ENCODE measurements at regions not wholly inside any gene's neighbourhood (a gene's known extent, or its start where the extent isn't known, plus 50 kb on each side); places are given as distances from the start of the nearest gene placed in this dataset.

DNA sequence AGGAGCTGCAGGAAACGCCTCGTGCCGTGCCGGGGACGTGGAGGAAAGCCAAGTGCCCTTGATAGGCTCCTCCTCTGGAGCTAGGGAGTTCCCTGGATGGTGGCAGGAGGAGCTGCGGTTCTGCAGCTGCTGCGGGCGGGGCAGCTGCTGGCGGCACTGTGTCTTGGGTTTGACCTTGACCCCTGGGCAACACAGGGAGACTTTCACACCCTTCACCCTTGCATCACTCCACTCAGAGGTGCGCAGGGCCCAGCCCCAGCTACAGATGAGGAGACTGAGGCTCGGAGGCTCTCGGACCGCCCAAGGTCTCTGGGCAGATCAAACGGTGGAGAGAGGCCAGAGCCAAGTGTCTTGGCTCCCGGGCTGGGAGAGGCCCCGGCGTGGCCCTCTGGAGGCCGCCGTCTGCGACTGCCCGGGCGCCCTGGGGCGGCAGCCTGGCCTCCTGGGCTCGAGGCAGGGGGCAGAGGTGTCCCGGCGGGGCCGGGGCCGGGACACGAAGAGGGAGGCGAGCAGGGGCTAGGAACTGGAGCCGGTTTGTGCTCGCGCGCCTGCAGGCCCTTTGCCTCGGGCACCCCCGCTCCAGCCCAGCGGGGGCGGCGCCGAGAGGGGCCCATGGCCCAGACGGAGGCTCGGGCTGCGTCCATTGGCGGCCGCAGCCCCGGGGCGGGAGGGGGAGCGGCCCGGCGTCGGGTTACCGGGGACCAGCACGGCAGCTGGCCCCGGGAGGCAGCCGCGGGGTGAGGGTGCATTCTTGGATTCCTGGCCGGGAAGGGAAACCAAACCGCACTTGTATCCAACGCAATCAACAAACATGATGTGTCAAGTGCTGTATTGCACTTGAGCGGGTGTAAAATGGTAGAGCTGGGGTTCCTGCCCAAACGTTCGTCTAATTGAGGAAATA is 129.6 kb upstream of the SLC1A4 start:
- no peak for DNase-seq

DNA sequence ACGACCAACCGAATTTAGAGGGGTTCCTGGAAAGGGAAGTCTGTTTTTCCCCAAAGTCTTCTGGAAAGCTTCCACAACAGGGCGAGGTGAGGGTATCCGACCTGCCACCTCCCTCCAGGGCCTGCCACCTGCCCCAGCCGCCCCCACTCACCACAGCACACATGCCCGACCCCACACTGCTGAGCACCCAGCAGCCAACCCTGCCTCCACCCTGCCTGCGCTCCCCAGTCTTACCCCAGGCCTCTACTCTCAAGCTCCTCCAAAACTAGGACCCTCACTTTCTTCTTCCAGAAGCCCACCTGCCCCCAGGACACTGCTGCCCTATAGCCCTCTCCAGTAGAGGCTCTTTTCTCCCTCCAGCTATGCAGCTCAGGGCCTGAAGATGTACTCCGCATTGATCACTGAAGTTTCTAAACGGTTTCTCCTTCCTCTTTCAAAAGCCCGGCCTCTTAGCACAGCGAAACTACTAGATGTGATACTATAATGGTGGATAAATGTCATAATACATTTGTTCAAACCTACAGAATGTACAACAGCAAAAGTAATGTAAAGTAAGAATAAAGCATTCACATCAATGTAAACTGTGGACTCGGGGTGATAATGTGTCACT is 128.8 kb upstream of the SLC1A4 start:
- DNase-seq = no peak

DNA sequence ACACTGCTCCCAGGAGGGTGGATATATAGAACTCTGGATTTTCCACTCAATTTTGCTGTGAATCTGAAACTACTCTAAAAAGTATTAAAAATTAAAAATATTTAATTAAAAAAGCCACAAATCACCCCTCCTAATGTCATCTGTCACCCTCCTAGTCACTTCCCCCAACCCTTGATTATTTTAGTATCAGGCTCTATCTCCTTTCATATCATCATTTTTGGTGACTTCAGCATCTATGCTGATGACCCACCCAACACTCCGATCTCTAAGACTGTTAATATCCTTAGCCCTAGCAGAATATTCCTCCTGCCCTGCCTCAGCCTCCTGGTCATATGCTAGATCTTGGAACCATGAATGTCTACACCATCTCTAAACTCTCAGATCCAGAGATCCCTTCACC is 128.3 kb upstream of the SLC1A4 start:
- no peak for DNase-seq

DNA sequence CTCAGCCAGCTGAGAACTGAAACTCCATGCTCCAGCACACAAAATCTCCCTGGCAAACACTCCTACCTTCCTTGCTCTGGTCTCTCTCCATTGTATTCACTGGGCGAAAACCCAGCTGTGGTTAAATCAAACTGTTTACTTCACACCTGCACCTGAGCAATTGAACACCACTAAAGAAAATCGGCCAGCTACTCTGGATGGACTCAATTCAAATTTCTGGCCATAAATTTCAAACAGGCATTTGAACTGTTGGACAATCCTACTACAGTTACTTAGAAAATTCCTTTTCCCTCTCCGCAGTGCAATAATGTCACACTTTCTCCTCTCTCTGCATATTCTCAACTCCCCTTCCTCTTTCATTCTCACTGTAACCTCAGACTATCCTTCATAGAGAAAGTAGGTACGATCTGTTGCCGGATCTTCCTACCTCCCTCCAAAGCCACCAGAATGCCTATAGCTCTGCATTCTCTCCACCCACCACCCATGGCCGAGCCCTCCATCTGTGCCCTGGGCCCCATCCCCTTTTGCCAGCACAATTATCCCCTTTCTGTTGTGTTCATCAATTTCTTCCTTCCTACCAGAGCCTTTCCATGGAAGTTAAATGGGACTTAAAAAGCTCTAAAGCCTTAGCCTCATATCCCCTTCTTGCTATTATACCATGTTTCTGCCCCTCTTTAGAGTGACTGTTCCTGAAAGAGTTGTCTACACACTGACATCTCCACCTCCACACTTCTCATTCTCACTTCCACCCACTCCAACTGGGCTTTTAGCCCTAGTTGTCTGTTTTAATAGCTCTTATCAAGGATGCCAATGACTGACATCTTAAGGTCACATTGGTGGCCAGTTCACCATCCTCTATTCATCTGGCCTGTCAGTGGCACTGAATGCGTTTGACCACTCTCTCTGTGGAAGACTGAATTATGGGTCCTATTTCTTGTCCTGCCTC is 127.5 kb upstream of the SLC1A4 start:
- DNase-seq = no peak

DNA sequence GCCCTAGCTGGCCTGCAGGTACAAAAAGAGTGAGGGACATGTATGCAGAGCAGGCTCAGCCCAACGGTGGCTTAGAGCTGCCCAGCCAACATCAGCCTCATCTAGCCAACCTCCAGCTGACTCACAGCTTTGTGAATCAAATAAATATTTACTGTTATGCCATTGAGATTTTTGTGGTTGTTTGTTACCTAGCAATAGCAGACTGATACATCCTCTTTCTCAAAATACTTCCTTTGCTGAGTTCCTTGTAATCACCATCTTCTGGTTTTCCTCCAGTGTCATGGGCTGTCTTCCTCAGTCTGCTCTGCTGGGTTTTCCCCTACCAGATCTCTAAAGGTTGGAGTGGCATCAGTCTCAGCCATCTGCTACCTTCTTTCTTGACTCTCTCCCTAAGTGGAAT is 126.6 kb upstream of the SLC1A4 start:
- no peak for DNase-seq

DNA sequence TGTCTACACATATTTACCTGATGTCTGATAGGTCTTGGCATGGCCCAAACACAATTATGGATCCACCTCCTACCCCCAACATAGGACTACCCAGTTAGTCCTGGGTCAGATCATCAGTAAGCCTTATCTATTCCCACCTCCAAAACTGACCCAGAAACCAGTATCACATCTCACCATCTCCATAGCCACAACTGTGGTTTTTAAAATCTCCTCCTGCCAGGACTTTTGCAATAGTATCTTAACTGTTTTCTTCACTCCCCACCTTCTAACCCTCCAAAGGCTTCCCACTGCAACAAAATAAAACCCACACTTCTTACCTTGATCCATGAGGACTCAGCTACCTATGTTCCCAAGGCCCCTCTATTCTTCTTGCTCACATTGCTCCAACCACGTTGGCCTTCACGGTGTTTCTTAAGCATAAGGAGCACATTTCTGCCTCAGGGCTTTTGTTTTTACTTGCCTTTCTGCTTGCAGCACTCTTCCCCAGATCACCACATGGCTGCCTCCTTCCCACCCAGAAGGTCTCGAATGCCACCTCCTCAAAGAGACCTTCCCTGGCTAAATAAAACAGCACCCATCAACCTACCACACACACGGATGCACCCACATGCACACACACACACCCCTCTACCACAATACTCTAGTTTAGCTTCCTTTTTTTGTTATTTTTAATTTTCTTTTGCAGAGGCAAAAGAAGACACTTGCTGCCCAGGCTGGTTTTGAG is 125.9 kb upstream of the SLC1A4 start:
- DNase-seq = no peak

DNA sequence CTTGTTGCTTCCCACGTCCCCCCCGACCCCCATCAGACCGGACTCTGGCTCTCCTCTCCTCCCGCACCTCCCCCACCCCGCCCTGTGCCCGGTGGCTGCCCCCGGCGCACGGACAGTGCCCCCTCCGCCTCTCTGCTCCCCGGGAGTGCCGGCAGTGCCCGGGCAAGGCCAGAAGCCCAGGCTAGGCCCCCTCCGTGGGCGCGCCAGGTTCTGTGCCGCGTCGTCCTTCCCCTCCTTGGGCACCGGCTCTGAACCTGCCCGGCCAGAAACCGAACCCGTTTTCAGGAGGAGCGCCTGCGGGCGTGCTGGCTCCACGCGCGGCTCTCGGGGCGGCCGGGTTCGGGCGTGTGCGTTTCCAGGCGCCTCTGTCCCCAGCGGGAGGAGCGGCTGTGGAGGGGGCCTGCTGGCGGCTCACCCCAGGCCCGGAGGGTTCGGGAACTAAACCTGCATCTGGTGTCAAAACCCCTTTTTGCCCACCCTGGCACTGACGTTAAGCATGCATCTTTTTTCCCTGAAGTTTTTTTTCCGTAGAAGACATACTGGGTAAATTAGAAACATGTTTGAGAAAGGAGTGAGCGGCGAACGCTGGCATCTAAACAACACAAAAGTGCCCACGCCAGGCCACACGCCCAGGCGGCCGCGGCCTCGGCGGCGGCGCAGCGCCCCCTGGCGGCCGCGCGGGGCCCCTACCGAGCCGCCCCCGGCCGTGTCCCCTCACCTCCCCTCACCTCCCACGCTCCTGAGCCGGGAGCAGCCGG is 123.9 kb upstream of the SLC1A4 start:
- DNase-seq = peak; percentile 11

DNA sequence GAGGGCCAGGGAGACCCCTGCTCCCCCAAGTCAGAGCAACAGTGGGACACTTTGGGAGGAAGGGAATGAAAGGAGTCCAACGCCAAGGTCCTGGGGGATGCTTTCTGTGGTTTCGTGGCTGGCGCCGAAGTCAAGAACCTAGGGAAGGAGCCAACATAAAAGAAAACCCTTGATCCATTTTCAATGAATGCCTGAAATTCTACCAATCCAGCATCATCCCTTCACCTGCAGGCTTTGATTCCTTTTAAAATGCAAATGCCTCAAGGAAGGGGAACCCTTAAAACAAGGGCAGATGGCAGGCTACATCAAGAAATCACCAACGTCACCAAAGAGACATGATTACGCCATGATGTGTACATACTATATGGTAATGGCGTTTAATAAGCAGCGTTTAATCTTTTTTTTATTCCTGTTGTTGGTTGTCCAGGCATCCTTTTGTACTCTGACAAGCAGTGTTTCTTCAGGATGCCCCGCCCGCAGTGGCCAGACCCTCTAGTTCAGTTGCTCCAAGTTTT is 123.3 kb upstream of the SLC1A4 start:
- DNase-seq = no peak

DNA sequence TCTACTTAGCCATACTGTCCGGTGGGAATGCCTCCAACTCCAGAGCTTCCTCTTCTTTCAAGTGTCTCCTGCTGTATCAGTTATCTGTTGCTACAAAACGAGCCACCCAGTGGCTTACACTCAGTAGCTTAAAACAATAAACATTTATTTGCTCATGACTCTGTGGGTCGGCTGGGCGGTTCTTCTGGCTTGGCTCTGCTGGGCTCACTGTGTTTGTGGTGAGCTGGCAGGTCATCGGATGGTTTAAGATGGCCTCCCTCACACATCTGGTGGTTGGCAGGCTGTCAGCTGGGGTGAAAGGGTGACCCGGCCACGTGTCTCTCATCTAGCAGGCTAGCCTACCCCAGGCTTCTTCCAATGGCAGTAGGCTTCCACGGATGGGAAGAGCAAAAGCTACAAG is 122.4 kb upstream of the SLC1A4 start:
- peak; percentile 84 for DNase-seq

DNA sequence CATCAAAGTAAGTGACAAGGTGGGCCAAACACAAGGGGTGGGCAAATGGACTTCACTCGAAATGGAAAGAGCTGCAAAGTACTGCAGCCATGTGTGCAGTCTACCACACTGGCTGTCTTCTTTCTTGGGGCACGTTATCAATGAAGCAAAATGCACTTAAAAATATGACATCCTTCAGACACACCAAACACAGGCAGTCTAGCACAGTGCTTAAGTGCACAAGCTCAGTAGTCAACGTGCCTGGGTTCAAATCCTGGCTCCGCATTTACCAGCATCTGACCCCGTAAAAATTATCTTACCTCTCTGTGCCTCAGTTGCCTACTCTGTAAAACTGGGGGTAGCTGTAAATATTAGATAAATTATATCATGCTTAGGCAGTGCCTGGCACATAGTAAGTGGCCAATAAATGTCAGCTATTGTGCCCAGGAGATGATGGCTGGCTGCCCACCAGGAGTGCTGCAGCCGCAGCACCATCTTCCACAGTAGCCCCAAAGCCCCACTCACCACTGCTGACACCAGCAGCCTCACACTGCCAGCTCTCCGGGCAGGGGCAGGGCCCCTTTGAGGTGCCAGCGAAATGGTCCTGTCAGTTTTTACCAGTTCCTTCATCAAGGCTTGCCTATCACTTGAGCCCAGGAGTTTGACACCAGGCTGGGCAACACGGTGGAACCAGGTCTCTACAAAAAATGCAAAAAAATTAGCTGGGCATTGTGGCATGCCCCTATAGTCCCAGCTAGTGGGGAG is 121.8 kb upstream of the SLC1A4 start:
- no peak for DNase-seq

DNA sequence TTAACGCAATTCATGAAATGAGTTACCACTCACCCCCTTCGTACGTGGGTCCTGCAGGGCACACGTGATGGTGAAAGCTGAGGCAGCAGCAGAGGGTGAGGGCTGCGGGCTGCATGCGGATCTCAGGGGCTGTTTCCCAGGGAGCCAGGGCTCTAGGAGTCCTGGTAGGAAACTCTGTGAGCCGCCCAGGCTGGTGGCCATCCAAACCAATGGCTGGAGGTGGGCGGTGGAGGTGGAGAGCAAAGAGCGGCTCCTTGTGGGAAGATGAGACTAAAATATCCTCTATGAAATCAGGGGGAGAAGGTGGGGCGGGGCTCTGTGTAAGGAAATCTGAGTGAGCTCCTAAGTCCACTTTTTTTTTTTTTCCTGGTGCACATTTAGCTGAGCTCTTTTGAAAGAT is 120.1 kb upstream of the SLC1A4 start:
- DNase-seq = no peak

DNA sequence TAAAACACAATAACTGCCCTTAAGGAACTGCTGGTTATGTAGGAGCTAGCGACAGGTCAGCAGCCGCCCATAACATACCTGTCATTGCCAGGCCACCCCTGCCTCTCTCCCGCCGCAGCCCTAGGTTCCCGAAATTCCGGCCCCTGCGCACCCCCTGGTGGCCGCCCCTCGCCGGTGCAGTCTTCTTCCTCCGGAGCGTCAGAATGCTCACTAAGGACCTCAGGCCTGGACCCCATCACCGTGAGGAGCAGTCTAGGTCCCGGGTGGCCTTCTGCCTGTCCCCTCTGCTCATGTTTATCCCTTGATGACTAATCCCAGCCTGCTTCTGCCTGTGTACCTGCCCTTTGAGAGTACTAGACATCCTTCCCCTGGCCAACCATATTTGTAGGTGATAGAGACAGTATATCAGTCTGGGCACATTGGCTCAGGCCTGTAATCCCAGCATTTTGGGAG is 115.7 kb upstream of the SLC1A4 start:
- DNase-seq = peak; percentile 53

DNA sequence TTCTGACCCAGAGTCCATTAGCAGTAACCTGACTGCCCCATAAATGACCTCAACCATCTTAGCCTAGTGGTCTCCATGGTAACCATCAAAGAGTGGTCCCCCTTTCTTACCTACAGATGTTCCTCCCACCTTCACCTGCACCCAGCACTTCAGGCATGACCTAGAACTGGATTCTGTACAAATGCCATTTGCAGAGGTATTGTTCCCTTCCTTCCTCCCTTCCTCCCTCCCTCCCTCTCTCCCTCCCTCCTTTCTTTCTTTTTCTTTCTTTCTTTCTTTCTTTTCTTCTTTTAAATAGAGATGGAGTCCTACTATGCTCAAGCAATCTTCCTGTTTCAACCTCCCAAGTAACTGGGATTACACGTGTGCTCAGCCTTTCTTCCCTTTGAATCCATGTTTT is 114.6 kb upstream of the SLC1A4 start:
- no peak for DNase-seq

DNA sequence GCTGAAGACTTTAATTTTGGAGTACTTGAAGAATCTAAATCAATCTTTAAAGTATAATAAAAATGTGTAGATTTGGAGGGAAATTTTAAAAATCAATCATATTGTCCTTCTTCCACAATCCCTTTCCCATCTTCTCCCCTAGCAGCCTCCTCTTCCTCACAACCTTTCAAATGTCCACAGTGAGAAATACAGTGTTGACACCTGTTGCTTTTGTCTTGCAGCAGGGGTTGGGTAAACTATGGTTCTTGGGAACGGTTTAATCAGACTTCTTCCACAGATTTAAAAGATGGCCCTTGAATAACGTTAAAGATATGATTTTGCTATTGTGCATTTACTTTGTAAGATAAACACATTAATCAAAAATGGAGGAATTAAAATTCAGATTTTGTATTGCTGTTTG is 113.8 kb upstream of the SLC1A4 start:
- DNase-seq = no peak

DNA sequence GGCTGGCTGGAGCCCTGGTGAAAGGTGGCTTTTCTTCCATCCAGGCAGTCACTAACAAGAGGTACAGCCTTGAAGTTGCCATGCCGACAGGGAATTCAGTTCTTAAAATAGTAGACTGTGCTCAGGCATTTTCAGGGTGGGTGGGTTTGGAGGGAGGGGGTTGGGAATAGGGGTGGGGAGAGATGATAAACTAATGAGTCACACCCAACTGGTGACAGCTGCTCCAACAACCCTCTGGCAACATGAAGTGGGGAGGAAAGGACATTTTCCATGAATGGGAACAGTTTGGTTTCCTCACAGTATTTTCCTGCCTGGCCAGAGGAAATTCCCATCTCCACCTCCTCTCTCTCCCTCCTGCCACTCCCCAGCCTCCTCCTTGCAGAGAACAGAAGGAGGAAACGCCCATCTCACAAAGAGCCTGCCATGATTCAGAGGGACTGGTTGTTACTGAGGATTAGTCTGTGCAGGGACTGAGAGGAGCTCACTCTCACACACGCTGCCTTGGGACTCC is 113.0 kb upstream of the SLC1A4 start:
- DNase-seq = peak; percentile 59

DNA sequence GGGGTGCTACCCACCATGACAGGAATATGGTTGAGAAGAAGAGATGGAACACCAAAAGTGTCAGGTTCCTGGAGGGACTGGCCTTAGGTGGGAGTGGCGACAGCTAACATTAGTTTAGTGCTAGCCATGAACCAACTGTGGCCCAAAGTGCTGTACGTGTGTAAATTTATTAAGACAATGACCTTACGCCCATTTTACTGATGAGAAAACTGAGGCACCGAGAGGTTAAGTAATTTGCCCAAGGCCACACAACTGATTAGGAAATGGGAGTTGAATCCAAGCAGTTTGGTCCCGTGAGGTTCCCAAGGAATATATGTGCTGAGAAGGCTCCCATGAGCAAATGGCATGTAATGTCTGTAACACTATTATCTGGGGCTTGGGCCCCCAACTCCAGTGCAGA is 109.5 kb upstream of the SLC1A4 start:
- DNase-seq = no peak

DNA sequence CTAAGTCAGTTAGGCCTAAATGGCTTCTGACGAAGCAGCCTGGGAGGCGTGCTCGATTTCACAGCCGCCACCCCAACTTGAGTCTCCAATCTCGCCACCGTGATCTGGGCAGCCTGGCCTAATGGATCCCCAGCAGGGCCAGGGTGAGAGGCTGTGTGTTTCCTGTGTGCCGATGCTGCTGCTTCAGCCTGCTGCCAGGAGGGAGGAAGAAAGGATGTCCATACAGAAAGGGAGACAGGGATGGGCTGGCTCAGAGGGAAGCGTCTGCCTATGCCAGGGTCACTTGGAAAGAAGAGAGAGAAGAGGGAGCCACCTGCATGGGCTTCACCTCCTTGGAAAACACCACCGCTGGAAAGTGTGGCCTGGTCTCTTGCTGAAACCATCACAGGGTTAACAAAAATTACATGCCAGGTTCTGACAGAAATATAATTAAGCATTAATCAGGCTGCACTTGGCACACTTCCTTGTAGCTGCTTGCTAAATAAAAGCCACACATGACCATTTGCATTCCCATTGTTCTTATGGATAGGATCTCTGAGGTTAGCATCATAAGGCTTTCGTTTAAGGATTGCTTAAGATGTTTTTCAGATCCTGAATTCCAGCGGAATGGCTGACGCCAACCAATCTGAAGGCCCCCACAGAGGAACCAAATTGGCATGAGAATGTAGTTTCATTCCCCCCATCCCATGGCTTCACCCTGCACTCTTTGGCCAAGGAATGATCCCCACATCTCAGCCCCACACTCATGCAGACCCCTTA is 108.8 kb upstream of the SLC1A4 start:
- no peak for DNase-seq

DNA sequence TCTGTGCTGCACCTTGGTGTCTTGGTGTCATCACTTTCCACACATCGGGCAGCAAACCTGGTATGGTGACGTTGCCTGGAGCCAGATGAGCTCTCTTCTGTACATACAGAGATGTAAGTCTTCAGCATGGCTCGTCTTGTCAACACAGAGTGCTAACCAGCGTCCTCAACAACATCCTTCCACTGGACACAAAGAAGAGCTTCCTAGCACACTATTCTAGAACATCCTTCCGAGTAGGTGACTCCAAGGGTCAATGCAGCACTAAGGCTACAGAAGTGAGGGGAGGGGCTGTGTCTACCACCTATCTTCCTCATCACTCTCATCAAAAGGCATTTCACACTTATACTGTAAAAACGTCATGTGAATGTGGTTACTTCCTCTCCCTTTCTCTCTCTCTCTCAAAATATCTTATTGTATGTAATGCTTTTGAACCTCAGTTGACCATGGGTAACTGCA is 108.1 kb upstream of the SLC1A4 start:
- DNase-seq = no peak

DNA sequence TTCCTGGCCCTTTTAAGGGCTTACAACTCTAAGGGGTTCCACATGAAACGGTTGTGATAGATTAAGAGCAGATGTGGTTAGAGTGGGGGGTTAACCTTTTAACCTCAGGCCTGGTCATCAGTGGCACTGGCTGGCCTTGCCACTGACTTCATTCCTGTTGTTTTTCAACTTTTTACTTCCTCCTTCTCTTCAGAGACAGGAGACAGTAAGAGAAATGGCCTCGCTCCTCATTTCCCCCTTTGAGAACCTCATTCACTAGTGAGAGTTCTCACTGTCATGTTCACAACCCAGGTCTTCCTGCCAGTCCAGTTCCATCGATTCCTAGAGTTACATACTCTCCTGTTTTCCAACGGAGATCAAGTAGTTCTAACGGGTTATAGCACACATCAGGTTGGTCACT is 101.6 kb upstream of the SLC1A4 start:
- no peak for DNase-seq
